HG02610 (cell line): ENCODE measurements at regions not wholly inside any gene's neighbourhood (a gene's known extent, or its start where the extent isn't known, plus 50 kb on each side); places are given as distances from the start of the nearest gene placed in this dataset.
"Not testable (repeated sequence)": the region's sequence is repeated elsewhere in the genome, so short reads cannot be mapped to it uniquely, and the experiment has no call there.

Experiments used
- ATAC-seq: cut with Tn5 transposase; IDR thresholded peaks from one replicate; pipeline ENCODE4 v1.9.1; 2021; ENCODE audit warnings: mild to moderate bottlenecking, moderate library complexity; ENCODE audit not compliant: unreplicated experiment

GRCh38 chr2:180555391-180555965 lies 424.9 kb upstream of the UBE2E3 start:
- no peak for ATAC-seq

DNA sequence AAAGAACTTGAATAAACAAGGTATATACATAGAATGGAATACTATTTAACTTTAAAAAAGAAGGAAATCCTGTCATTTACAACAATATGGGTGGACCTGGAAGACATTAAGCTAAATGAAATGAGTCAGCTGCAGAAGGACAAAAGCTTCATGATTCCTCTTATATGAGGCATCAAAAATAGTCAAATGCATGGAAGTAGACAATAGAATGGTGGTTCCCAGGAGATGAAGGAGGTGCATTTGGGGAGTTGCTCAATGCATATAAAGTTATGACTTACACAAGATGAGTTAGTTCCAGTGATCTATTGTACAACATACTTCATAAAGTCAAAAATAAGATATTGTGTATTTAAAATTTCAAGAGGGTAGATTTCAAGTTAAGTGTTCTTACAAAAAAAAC lies 426.1 kb upstream of the UBE2E3 start:
- ATAC-seq: no peak

- no peak for ATAC-seq
Observed at GRCh38 chr2:180553094-180553715, 427.2 kb upstream of the UBE2E3 start.

- ATAC-seq: no peak
Observed at GRCh38 chr2:180542511-180542910, 437.9 kb upstream of the UBE2E3 start.

DNA sequence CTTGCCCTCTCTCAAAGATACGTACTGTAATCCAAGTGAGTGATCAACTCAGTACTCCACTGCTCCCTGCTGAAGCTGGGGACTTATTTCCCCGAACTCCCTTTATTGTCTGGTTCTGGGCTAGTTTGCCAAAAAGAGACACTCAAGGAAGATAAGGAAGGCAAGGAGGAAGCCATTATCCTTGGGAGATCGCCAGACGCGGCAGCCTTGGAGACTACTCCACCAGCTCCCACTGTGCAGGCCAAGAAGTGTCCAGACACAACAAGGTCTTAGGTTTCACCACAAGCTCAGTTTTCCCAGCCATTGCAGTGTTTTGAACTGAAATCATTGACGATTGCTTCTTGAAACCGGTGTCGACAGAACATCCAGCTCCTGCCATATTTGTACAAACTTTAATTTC lies 439.6 kb upstream of the UBE2E3 start:
- ATAC-seq: no peak

DNA sequence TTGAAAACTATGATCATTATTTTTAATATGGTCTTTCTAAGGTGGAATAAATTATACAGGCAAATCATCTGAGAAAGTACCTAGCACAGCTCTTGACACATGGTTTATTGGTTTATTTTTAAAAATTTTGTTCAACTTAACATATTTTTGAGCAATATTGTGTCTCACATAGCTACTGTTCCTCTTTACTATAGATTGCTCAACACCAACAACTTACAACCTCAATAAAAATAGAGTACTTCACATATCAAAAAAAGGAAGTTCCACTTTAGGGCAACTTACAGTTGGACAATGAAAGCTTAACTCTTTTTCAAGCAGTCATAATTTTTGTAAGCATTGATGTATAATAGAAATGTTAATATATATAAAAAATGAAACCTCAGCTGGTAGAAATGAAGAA lies 440.9 kb upstream of the UBE2E3 start:
- ATAC-seq: no peak

GRCh38 chr2:180535289-180535688 lies 445.1 kb upstream of the UBE2E3 start:
- ATAC-seq: no peak

GRCh38 chr2:180531787-180532186 lies 448.6 kb upstream of the UBE2E3 start:
- ATAC-seq: not testable (repeated sequence)

DNA sequence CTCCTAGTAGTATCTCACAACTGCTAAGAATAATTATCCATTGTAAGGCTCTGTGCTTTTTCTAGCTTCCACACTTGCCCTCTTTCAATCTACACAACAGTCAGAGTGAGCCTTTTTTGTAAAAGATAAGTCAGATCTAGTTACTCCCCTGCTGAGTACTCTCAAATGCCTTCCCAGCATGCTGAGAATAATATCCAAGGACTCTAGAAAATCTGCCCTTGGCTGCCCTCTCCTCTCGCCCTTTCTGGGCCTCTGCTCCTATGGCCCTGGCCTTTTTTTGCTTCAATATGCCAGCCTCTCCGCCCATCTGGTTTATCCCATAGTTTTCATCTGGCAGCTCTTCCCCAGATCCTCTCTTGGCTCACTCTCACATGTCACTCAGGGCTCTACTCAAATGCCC lies 455.9 kb upstream of the UBE2E3 start:
- no peak for ATAC-seq

- ATAC-seq: no peak
Observed at GRCh38 chr2:180523621-180524340, 456.6 kb upstream of the UBE2E3 start.

DNA sequence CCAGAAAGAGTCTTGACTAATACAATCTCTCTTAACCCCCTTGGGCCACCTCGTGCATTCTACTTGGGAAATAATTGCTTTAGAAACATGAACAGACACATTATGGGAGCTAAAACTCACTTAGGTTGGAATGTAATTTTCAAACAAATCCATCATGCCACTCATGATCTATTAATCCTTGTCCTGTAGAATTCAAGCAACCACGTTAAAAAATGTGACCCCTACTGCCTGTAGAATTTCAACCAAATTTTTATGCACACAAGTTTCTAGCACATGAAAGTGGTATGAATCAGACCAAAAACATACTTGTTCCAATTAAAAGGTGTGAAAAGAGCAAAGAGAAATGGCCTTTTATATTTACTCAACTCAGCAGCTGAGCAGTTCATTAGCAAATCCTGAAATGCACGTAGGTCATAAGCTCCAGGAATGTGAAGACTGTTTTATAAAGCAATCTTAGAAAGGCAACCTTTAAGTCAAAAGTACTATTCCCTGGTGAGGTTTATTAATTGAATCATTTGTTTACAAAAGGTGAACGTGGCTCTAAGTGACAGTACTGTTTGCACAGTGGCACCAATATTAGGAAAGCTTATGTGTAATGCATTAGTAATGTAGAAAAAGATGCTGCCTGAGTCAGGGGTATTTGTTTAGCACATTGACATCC lies 459.4 kb upstream of the UBE2E3 start:
- ATAC-seq: no peak

DNA sequence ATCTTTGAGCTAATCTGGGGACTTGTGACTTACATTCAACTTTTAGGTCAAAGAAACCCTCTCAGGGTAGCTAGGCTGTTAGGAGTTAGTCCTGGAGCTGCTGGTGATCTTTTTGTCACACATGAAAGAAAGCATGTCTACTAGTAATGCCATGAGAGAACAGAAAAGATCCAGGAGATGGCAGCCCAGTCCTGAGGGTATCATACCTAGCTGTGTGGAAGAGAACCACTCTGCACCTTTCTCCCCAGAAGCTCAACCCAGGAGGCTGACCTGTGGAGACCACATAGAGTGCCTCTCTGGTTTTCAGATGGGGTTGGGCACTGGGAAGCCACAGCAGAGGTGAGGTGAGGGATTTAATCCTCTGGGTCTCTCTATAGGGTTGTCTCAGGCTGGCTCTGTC lies 460.2 kb upstream of the UBE2E3 start:
- ATAC-seq: no peak

DNA sequence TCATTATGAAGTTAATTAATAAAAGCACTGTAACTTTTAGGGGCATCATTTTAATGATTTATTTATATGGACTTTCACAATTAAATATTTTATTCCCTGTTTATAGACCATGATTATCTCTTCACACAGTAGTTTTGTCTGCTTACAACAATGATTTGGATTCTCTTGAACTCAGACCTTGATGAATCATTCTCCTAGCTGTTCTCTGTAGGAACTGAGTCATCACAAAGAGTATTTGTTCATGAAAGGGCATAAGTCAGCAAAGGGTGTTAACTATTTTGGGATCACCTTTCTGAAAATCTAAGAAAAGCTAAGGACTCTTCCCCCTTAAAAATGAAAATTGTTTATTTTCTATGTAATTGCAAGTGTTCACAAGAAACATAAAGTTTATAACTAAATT lies 461.1 kb upstream of the UBE2E3 start:
- ATAC-seq: no peak

DNA sequence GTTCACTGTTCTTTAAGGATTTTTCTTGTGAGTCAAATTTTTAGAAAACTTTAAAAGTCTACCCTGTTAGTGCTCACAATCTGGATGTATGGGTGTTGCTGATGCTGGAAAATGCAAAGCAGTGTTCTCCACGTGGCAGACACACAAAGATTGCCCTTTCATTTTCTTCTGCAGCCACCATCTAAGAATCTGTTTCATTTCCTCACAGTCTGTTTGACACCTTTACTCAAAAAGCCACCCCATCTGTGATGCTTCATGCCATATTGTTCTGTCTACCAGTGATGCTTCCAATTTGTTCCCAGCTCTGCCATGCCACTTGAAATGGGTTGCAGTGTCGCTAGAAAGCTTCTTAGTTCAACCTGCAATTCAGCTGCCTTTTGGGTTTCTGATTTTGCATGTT lies 464.2 kb upstream of the UBE2E3 start:
- peak; percentile 56 for ATAC-seq

- no peak for ATAC-seq
Observed at GRCh38 chr2:180513389-180513788, 467.0 kb upstream of the UBE2E3 start.

- no peak for ATAC-seq
Observed at GRCh38 chr2:180508458-180508857, 471.9 kb upstream of the UBE2E3 start.

GRCh38 chr2:180507028-180507427 lies 473.4 kb upstream of the UBE2E3 start:
- no peak for ATAC-seq

DNA sequence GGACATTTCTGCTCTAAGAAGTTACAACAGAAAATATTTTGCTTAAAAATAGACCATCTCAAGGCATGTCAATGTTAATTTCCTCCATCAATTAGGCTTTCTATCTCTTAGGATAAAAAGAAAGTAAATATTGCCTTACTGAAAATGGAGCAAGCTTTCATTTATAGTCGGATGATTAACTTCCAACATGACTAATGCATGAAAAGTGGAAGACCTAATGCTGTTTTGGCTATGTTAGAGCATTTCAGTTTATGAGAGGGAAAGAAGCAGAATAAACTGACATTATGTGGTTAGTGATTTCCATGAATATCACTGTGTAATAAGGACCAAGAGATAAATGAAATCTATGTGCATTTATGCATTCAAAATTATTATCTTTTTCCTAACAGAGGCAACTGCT lies 475.2 kb upstream of the UBE2E3 start:
- ATAC-seq: no peak

- no peak for ATAC-seq
Observed at GRCh38 chr2:180497621-180498152, 482.7 kb upstream of the UBE2E3 start.

DNA sequence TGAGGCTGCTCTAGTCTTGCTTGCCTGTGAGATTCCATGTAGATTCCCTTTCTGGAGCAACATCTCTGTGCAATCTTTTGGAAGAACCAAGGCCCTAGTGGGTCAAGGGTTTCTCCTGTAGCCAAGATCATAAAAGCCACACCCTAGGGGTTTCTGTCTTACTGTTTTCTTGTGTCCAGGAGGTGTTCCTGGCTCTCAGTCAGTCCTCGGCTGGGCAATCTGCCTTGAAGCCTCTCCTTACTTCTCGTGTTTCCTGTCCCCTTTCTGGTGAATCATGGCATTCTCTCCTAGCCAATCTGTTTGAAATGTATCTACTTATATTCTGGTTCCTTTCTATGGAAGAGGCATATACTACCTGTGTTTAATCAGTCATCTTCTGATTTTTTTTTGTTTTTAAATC lies 484.8 kb upstream of the UBE2E3 start:
- ATAC-seq: no peak

DNA sequence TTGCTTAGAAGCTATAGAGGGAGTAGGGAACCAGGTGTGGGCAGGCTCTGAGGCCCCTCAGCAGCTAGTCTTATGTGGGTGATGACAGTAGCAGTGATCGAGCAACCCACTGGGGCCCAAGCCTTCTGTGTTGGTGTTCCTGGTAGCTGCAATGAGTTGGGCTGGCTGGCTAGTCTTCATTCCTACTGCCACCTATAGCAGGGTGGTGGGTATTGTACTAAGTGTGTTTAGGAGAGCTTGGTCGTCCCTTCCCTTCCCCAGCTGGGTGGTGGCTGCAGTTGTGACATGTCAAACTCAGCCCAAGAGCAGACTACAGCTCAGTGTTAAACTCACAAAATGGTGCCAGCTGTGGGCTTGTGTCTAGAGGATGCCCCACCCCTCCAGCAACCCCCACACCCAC lies 486.1 kb upstream of the UBE2E3 start:
- no peak for ATAC-seq

DNA sequence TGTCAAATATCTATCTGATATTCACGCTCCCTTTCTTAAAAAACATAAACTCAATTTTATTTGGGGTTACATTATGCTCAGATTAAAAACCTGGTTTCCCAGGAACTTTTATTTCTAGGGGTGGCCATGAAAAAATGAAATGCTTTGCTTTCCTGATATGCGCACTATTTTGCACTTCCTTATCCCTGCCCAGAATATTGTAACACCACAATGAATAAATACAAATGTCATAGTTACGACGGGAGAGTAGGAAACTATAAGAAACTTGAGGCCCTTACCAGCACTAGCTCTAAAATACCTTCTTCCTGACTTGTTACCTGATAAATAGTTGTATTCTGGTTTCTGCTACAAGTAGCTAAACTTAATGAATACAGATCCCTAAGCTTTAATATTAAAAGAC lies 475.6 kb upstream of the CWC22 start:
- ATAC-seq: no peak
